Fibroblast of lung (primary cell): ENCODE measurements at regions not wholly inside any gene's neighbourhood (a gene's known extent, or its start where the extent isn't known, plus 50 kb on each side); places are given as distances from the start of the nearest gene placed in this dataset.

ENCODE experiments used
- DNase-seq, 2 donors: peaks; one replicate each; pipeline versions ENCODE4 v3.0.0 to v3.0.0-alpha.2; 2010; ENCODE audit warnings: low read depth in 2 of 2
- H2AFZ ChIP-seq: 2 replicates; pipeline ENCODE4 v1.5.1; 2012; ENCODE audit warnings: low read length, control low read depth, inconsistent platforms
- H3K27ac ChIP-seq: 2 replicates; pipeline ENCODE4 v1.5.1; 2011; ENCODE audit warnings: low read length, control low read depth; ENCODE audit not compliant: insufficient read depth
- H3K27me3 ChIP-seq: 2 replicates; pipeline ENCODE4 v1.5.1; 2011; ENCODE audit warnings: mild to moderate bottlenecking, low read length; ENCODE audit not compliant: control insufficient read depth, insufficient read depth
- H3K36me3 ChIP-seq: 2 replicates; pipeline ENCODE4 v1.5.1; 2011; ENCODE audit warnings: low read length; ENCODE audit not compliant: control insufficient read depth, insufficient read depth
- H3K4me1 ChIP-seq: 2 replicates; pipeline ENCODE4 v1.5.1; 2011; ENCODE audit warnings: low read length; ENCODE audit not compliant: control insufficient read depth, insufficient read depth; ENCODE audit errors: extremely low read depth
- H3K4me2 ChIP-seq: 2 replicates; pipeline ENCODE4 v1.5.1; 2011; ENCODE audit warnings: low read length, control low read depth; ENCODE audit not compliant: insufficient read depth; ENCODE audit errors: extremely low read depth
- H3K4me3 ChIP-seq, 4 experiments: fragments of 200-600 bp in 1 of 4; sonication (generic) in 1 of 4; replicated peaks in 1 of 4; 2 replicates each; pipeline ENCODE4 v1.5.1; 2011 to 2016; ENCODE audit warnings: low read length in 4 of 4, low read depth in 3 of 4, mild to moderate bottlenecking in 3 of 4, control low read depth in 2 of 4, inconsistent platforms in 1 of 4, mixed read lengths in 1 of 4; ENCODE audit not compliant: insufficient read depth in 1 of 4; ENCODE audit errors: control extremely low read depth in 1 of 4
- H3K79me2 ChIP-seq: 2 replicates; pipeline ENCODE4 v1.5.1; 2012; ENCODE audit warnings: mild to moderate bottlenecking, low read length, inconsistent platforms; ENCODE audit not compliant: control insufficient read depth, insufficient read depth
- H3K9ac ChIP-seq: 2 replicates; pipeline ENCODE4 v1.5.1; 2011; ENCODE audit warnings: mild to moderate bottlenecking, low read length, control low read depth; ENCODE audit not compliant: insufficient read depth
- H3K9me3 ChIP-seq: 2 replicates; pipeline ENCODE4 v1.5.1; 2012; ENCODE audit warnings: low read depth, low read length; ENCODE audit not compliant: control insufficient read depth, insufficient read depth
- H4K20me1 ChIP-seq: 2 replicates; pipeline ENCODE4 v1.5.1; 2011; ENCODE audit warnings: low read length; ENCODE audit not compliant: control insufficient read depth, insufficient read depth; ENCODE audit errors: extremely low read depth
- CTCF ChIP-seq, 2 donors: IDR thresholded peaks in 1 of 2; conservative IDR thresholded peaks in 1 of 2; 1 replicate in 1 of 2; 2 replicates in 1 of 2; pipeline ENCODE4 v1.5.1; 2011 to 2012; ENCODE audit warnings: low read length in 2 of 2, control low read depth in 1 of 2, inconsistent platforms in 1 of 2, low read depth in 1 of 2, mild to moderate bottlenecking in 1 of 2
- EZH2 ChIP-seq: IDR thresholded peaks from 2 replicates; pipeline ENCODE4 v1.5.1; 2012; ENCODE audit warnings: low read length, control low read depth, mild to moderate bottlenecking; ENCODE audit errors: missing control alignments

DNA sequence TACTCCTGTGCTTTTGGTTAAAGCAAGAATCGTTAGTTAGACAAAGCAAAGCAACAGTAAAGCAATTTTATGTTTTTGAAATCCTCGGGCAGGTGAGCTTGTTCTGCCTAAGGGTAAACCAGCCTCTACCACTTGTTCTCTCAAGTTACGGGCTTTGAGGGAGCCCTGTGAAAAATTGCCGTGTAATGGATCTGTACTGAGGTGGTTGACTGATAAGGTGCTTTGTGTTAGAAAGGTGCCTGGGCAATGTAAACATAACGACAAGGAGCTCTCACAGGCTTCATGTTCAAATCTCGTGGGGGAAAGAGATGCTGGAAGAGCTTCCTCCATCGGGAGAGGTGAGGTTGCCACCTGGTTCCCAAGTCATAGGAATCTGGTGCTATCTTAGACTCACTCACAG, 111.8 kb downstream of the TRAPPC11 start:
- Histone ChIP-seq H3K9ac (no peak overlapping the region), H3K4me3 (no peak overlapping the region), H3K27ac (no peak overlapping the region), H3K36me3 (no peaks in the 10 kb centered on the region), H2AFZ (no peak overlapping the region), H4K20me1 (no peaks in the 10 kb centered on the region), H3K27me3 (no peaks in the 10 kb centered on the region), H3K4me2 (no peak overlapping the region), H3K9me3 (no peaks in the 10 kb centered on the region), H3K4me1 (no peaks in the 10 kb centered on the region), H3K79me2 (no peaks in the 10 kb centered on the region)
- TF ChIP-seq CTCF (conservative IDR thresholded peaks at IDR 0.05 in 1 of 2, IDR thresholded peaks at IDR 0.05 in 1 of 2; ENCODE audit: low read depth in 1 of 2, low read length in 2 of 2) (no peak), EZH2 (no peak)
- DNase-seq, result no peak

DNA sequence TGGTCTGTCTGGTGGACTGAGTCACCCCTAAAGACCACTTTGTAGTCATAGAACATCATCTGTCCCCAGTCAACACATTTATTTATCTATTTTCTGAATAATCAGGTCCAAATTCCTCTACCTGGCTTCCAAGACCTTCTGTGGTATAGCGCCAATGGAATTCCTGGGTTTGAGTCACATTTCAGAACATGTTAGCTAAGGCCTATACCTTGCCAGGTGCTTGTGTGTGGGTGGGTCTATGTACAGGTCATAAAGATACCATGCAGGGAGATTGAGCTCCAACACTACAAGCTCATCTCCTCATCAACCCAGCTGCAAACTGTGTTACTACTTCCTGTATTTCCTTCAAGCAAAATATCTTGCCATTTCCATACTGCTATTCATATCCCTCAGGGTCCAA, 113.3 kb downstream of the TRAPPC11 start:
- Histone ChIP-seq H3K27ac (no peak overlapping the region), H3K27me3 (no peaks in the 10 kb centered on the region), H3K9me3 (no peaks in the 10 kb centered on the region), H3K4me3 (no peak overlapping the region), H4K20me1 (no peaks in the 10 kb centered on the region), H3K79me2 (no peaks in the 10 kb centered on the region), H2AFZ (no peak overlapping the region), H3K36me3 (no peaks in the 10 kb centered on the region), H3K9ac (no peak overlapping the region), H3K4me2 (no peak overlapping the region), H3K4me1 (no peaks in the 10 kb centered on the region)
- no peak for DNase-seq
- TF ChIP-seq CTCF (conservative IDR thresholded peaks at IDR 0.05 in 1 of 2, IDR thresholded peaks at IDR 0.05 in 1 of 2; ENCODE audit: low read depth in 1 of 2, low read length in 2 of 2), result no peak
- no peak for TF ChIP-seq EZH2

DNA sequence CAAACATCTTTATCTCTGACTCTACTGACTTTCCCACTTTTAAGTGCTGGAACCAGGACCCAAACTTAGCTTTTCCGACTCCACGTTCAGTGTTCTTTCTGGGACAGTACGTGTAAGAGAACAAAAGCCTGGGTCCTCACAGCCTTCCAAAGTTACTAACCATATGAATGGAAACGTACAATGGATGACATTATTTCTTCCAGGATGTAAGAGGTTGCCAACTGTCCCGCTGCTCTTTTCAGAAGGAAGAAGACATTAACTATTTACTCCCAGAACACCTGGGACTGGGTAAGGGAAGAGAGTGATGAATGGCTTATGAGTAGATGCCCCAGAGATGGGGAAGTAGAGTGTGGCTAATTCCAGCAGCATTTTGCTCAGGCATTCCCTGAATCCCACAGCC, 114.7 kb downstream of the TRAPPC11 start:
- no peak overlapping the region for H3K27ac ChIP-seq
- no peak for DNase-seq
- no peaks in the 10 kb centered on the region for H3K27me3 ChIP-seq
- H3K9ac ChIP-seq, result no peak overlapping the region
- no peaks in the 10 kb centered on the region for H3K9me3 ChIP-seq
- H4K20me1 ChIP-seq, result no peaks in the 10 kb centered on the region
- no peak overlapping the region for H3K4me2 ChIP-seq
- H2AFZ ChIP-seq, result no peak overlapping the region
- H3K36me3 ChIP-seq, result no peaks in the 10 kb centered on the region
- H3K79me2 ChIP-seq, result no peaks in the 10 kb centered on the region
- no peak overlapping the region for H3K4me3 ChIP-seq
- H3K4me1 ChIP-seq, result no peaks in the 10 kb centered on the region
- TF ChIP-seq EZH2 (no peak), CTCF (conservative IDR thresholded peaks at IDR 0.05 in 1 of 2, IDR thresholded peaks at IDR 0.05 in 1 of 2; ENCODE audit: low read depth in 1 of 2, low read length in 2 of 2) (no peak)
